Mesendoderm (in vitro differentiated cells): ENCODE measurements at regions not wholly inside any gene's neighbourhood (a gene's known extent, or its start where the extent isn't known, plus 50 kb on each side); places are given as distances from the start of the nearest gene placed in this dataset.

ENCODE experiments used
- DNase-seq: peaks from one replicate; pipeline ENCODE4 v3.0.0; 2013
- H2AK5ac ChIP-seq: 2 replicates; pipeline ENCODE4 v1.6.1; 2013; ENCODE audit warnings: low read length, inconsistent platforms
- H2BK120ac ChIP-seq: 2 replicates; pipeline ENCODE4 v1.6.1; 2013; ENCODE audit warnings: low read depth, mild to moderate bottlenecking, low read length, moderate library complexity, mixed read lengths
- H2BK15ac ChIP-seq: replicated peaks from 2 replicates; pipeline ENCODE4 v1.6.1; 2013; ENCODE audit warnings: low read depth, mild to moderate bottlenecking, moderate library complexity
- H2BK5ac ChIP-seq: 2 replicates; pipeline ENCODE4 v1.6.1; 2013; ENCODE audit warnings: low read length, inconsistent platforms
- H3K18ac ChIP-seq: 2 replicates; pipeline ENCODE4 v1.6.1; 2013; ENCODE audit warnings: mild to moderate bottlenecking, low read length, mixed read lengths
- H3K23ac ChIP-seq: one replicate; pipeline ENCODE4 v1.6.1; 2013; ENCODE audit warnings: low read length
- H3K27ac ChIP-seq: 2 replicates; pipeline ENCODE4 v1.5.1; 2013; ENCODE audit warnings: low read depth, mild to moderate bottlenecking, inconsistent platforms, low read length, moderate library complexity
- H3K27me3 ChIP-seq: 2 replicates; pipeline ENCODE4 v1.6.1; 2013; ENCODE audit warnings: low read length, control low read depth, mild to moderate bottlenecking, inconsistent platforms; ENCODE audit not compliant: insufficient read depth, poor library complexity
- H3K36me3 ChIP-seq: 2 replicates; pipeline ENCODE4 v1.6.1; 2013; ENCODE audit warnings: low read length, inconsistent platforms; ENCODE audit not compliant: control insufficient read depth, insufficient read depth
- H3K4ac ChIP-seq: one replicate; pipeline ENCODE4 v1.6.1; 2013; ENCODE audit warnings: low read depth, mild to moderate bottlenecking, low read length, moderate library complexity
- H3K4me1 ChIP-seq: 2 replicates; pipeline ENCODE4 v1.6.1; 2013; ENCODE audit warnings: low read depth, low read length, inconsistent platforms; ENCODE audit not compliant: control insufficient read depth
- H3K4me2 ChIP-seq: 2 replicates; pipeline ENCODE4 v1.6.1; 2013; ENCODE audit warnings: low read length
- H3K4me3 ChIP-seq: 2 replicates; pipeline ENCODE4 v1.5.1; 2013; ENCODE audit warnings: mild to moderate bottlenecking, low read length
- H3K56ac ChIP-seq: one replicate; pipeline ENCODE4 v1.6.1; 2013; ENCODE audit warnings: low read length
- H3K79me1 ChIP-seq: 2 replicates; pipeline ENCODE4 v1.6.1; 2013; ENCODE audit warnings: low read length, inconsistent platforms
- H3K79me2 ChIP-seq: 2 replicates; pipeline ENCODE4 v1.6.1; 2013; ENCODE audit warnings: mild to moderate bottlenecking, low read length; ENCODE audit not compliant: control insufficient read depth, insufficient read depth
- H3K9ac ChIP-seq: 2 replicates; pipeline ENCODE4 v1.6.1; 2013; ENCODE audit warnings: low read length, inconsistent platforms
- H4K5ac ChIP-seq: one replicate; pipeline ENCODE4 v1.6.1; 2013; ENCODE audit warnings: low read length
- H4K8ac ChIP-seq: one replicate; pipeline ENCODE4 v1.6.1; 2013; ENCODE audit warnings: low read depth, mild to moderate bottlenecking, control low read depth, low read length, moderate library complexity
- WGBS: extraction: QIAGEN DNeasy Blood & Tissue Kit; methylation state at CpG from one replicate; pipeline ENCODE4 v1.1.7; 2013; ENCODE audit warnings: low lambda C conversion rate, missing lambda C conversion rate; ENCODE audit not compliant: insufficient coverage; ENCODE audit errors: extremely low coverage; 5-methylcytosine and 5-hydroxymethylcytosine counted together

- H3K36me3 ChIP-seq, result no peaks in the 10 kb centered on the region
- no peak overlapping the region for H3K27ac ChIP-seq
- H4K5ac ChIP-seq, result no peak overlapping the region
- H3K4me1 ChIP-seq, result no peaks in the 10 kb centered on the region
- H3K56ac ChIP-seq, result no peak overlapping the region
- H3K4ac ChIP-seq, result no peak overlapping the region
- no peak overlapping the region for H2BK120ac ChIP-seq
- H3K27me3 ChIP-seq, result no peaks in the 10 kb centered on the region
- H2BK15ac ChIP-seq, result no peak overlapping the region
- DNase-seq, result no peak
- no peaks in the 10 kb centered on the region for H3K79me1 ChIP-seq
- H3K79me2 ChIP-seq, result no peaks in the 10 kb centered on the region
- H2BK5ac ChIP-seq, result no peak overlapping the region
- H4K8ac ChIP-seq, result no peak overlapping the region
- no peak overlapping the region for H3K4me2 ChIP-seq
- no peak overlapping the region for H2AK5ac ChIP-seq
- no peak overlapping the region for H3K4me3 ChIP-seq
- H3K9ac ChIP-seq, result no peak overlapping the region
- H3K18ac ChIP-seq, result no peak overlapping the region
- WGBS, result no CpG with 5 or more reads among the region's 3 CpGs
- H3K23ac ChIP-seq, result no peak overlapping the region
These were observed 322.7 kb downstream of the PTPRU start for GRCh38 chr1:29559056-29559455.

- Histone ChIP-seq H4K8ac (no peak overlapping the region), H3K79me1 (no peaks in the 10 kb centered on the region), H2BK5ac (no peak overlapping the region), H3K4me3 (no peak overlapping the region), H3K27ac (no peak overlapping the region), H3K27me3 (no peaks in the 10 kb centered on the region), H2BK15ac (no peak overlapping the region), H3K23ac (no peak overlapping the region), H3K4me1 (no peaks in the 10 kb centered on the region), H3K18ac (no peak overlapping the region), H3K36me3 (no peaks in the 10 kb centered on the region), H3K9ac (no peak overlapping the region), H2BK120ac (no peak overlapping the region), H3K56ac (no peak overlapping the region), H4K5ac (no peak overlapping the region), H3K79me2 (no peaks in the 10 kb centered on the region), H3K4ac (no peak overlapping the region), H2AK5ac (no peak overlapping the region), H3K4me2 (no peak overlapping the region)
- no peak for DNase-seq
- WGBS, result no CpG with 5 or more reads among the region's 16 CpGs
These were observed 321.6 kb downstream of the PTPRU start for GRCh38 chr1:29557701-29558600.

- no peak overlapping the region for H3K4me3 ChIP-seq
- H3K18ac ChIP-seq, result no peak overlapping the region
- no peak overlapping the region for H2BK5ac ChIP-seq
- no CpG with 5 or more reads among the region's 5 CpGs for WGBS
- H2AK5ac ChIP-seq, result no peak overlapping the region
- no peak overlapping the region for H3K9ac ChIP-seq
- no peaks in the 10 kb centered on the region for H3K79me1 ChIP-seq
- H3K4me1 ChIP-seq, result no peaks in the 10 kb centered on the region
- no peaks in the 10 kb centered on the region for H3K27me3 ChIP-seq
- no peak overlapping the region for H3K23ac ChIP-seq
- no peak overlapping the region for H2BK15ac ChIP-seq
- H3K27ac ChIP-seq, result no peak overlapping the region
- DNase-seq, result no peak
- no peak overlapping the region for H2BK120ac ChIP-seq
- no peak overlapping the region for H3K4ac ChIP-seq
- no peak overlapping the region for H4K8ac ChIP-seq
- no peaks in the 10 kb centered on the region for H3K36me3 ChIP-seq
- H3K79me2 ChIP-seq, result no peaks in the 10 kb centered on the region
- H3K56ac ChIP-seq, result no peak overlapping the region
- H3K4me2 ChIP-seq, result no peak overlapping the region
- H4K5ac ChIP-seq, result no peak overlapping the region
These were observed 320.7 kb downstream of the PTPRU start for GRCh38 chr1:29557066-29557465.

- Histone ChIP-seq H3K4me1 (no peaks in the 10 kb centered on the region), H2BK15ac (no peak overlapping the region), H3K27ac (no peak overlapping the region), H3K79me1 (no peaks in the 10 kb centered on the region), H3K9ac (no peak overlapping the region), H3K27me3 (no peaks in the 10 kb centered on the region), H3K36me3 (no peaks in the 10 kb centered on the region), H4K5ac (no peak overlapping the region), H3K56ac (no peak overlapping the region), H3K4me3 (no peak overlapping the region), H3K4me2 (no peak overlapping the region), H2AK5ac (no peak overlapping the region), H3K23ac (no peak overlapping the region), H3K4ac (no peak overlapping the region), H2BK5ac (no peak overlapping the region), H3K79me2 (no peaks in the 10 kb centered on the region), H2BK120ac (no peak overlapping the region), H3K18ac (no peak overlapping the region), H4K8ac (no peak overlapping the region)
- no peak for DNase-seq
- whole genome bisulfite sequencing, result no CpG with 5 or more reads among the region's 4 CpGs
These were observed 320.3 kb downstream of the PTPRU start for GRCh38 chr1:29556657-29557056.

DNA sequence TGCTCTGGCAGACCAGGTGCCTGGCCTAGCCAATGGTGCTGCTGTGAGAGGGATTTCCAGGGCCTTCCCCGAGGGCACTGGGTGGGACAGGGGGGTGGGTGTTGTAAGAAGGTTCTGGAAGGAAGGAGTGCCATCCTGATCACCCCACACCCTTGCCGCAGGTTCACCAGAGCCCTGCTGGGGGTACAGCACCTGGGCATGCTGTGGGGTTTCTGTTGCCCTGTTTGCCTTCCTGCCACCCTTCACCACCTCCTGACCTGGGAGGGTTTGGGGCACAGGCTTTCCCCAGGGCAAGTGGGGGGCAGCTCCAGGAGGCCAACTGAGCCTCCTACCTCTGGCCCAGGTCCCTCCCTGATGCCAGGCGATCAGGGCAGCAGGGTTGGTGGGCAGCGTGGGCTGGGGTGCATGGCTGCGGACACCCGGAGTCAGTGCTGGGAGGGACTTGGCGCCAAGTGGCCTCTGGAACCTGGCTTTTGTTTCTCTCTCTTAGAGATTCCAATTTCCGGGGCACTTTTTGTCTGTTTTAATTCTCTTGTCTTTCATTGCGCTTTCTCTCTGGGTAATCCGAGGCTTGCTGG lies 318.8 kb downstream of the PTPRU start:
- H3K4ac ChIP-seq, result no peak overlapping the region
- H3K23ac ChIP-seq, result no peak overlapping the region
- no peak overlapping the region for H4K8ac ChIP-seq
- no peaks in the 10 kb centered on the region for H3K36me3 ChIP-seq
- H2BK15ac ChIP-seq, result no peak overlapping the region
- no peak overlapping the region for H2BK120ac ChIP-seq
- DNase-seq, result no peak
- H3K4me3 ChIP-seq, result no peak overlapping the region
- no peak overlapping the region for H3K18ac ChIP-seq
- H2AK5ac ChIP-seq, result no peak overlapping the region
- H3K4me1 ChIP-seq, result no peaks in the 10 kb centered on the region
- H3K4me2 ChIP-seq, result no peak overlapping the region
- H3K79me2 ChIP-seq, result no peaks in the 10 kb centered on the region
- no peaks in the 10 kb centered on the region for H3K27me3 ChIP-seq
- no peak overlapping the region for H3K27ac ChIP-seq
- H4K5ac ChIP-seq, result no peak overlapping the region
- no peaks in the 10 kb centered on the region for H3K79me1 ChIP-seq
- H3K9ac ChIP-seq, result no peak overlapping the region
- no peak overlapping the region for H3K56ac ChIP-seq
- no CpG with 5 or more reads among the region's 10 CpGs for WGBS
- no peak overlapping the region for H2BK5ac ChIP-seq
